ENCODE measurements at regions not wholly inside any gene's neighbourhood (a gene's known extent, or its start where the extent isn't known, plus 50 kb on each side); places are given as distances from the start of the nearest gene placed in this dataset.

DNA sequence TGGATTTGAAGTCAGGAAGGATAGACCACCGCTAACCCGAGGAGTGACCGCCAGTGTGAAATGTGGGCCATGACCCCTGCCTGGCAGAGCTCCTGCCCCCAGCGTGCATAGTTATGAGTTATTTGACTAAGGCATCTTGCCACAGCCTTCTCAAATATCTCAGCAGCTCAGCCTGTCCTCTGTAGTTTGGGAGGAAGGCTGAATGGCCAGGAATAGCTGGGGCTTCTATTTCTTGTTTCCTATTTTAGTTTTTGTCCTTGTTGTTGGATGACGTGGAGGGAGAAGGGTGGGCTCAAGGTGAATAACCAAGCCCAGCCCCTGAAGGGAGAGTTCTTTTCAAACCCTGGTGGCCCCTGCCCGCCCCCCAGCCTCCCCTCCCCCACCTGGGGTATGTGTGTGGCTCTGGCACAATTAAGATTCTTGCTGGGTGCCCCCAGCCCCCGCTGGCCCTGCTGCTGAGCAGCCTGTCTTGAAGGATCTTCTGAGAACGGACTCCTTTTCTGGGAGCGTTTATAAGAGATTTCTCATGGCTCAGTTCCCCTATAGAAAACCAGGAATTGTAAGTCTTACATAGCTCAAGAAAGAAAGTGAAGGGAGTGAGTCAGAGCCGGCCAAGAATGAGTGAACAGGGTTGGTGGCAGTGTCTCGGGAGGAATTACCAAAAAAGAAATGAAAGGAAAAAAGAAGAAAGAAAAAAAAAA lies 157.4 kb downstream of the GLI2 start:
- Histone ChIP-seq H3K27me3 (ENCODE audit: insufficient read depth, poor library complexity, severe bottlenecking) (no peaks in the 10 kb centered on the region), H3K4me3 (ENCODE audit: severe bottlenecking) (no peak overlapping the region), H3K4me1 (ENCODE audit: insufficient read depth, poor library complexity, severe bottlenecking) (no peaks in the 10 kb centered on the region), H3K9me3 (ENCODE audit: severe bottlenecking) (no peaks in the 10 kb centered on the region), H3K36me3 (ENCODE audit: low read depth) (no peaks in the 10 kb centered on the region), H3K27ac (ENCODE audit: poor library complexity, severe bottlenecking) (no peak overlapping the region)
- no peak for DNase-seq (ENCODE audit: low spot score)
- no peak for ATAC-seq (ENCODE audit: low read depth)
- TF ChIP-seq, protein P1, sequence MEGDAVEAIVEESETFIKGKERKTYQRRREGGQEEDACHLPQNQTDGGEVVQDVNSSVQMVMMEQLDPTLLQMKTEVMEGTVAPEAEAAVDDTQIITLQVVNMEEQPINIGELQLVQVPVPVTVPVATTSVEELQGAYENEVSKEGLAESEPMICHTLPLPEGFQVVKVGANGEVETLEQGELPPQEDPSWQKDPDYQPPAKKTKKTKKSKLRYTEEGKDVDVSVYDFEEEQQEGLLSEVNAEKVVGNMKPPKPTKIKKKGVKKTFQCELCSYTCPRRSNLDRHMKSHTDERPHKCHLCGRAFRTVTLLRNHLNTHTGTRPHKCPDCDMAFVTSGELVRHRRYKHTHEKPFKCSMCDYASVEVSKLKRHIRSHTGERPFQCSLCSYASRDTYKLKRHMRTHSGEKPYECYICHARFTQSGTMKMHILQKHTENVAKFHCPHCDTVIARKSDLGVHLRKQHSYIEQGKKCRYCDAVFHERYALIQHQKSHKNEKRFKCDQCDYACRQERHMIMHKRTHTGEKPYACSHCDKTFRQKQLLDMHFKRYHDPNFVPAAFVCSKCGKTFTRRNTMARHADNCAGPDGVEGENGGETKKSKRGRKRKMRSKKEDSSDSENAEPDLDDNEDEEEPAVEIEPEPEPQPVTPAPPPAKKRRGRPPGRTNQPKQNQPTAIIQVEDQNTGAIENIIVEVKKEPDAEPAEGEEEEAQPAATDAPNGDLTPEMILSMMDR (IDR thresholded peaks at IDR 0.05; ENCODE audit: poor library complexity, severe bottlenecking) = no peak

DNA sequence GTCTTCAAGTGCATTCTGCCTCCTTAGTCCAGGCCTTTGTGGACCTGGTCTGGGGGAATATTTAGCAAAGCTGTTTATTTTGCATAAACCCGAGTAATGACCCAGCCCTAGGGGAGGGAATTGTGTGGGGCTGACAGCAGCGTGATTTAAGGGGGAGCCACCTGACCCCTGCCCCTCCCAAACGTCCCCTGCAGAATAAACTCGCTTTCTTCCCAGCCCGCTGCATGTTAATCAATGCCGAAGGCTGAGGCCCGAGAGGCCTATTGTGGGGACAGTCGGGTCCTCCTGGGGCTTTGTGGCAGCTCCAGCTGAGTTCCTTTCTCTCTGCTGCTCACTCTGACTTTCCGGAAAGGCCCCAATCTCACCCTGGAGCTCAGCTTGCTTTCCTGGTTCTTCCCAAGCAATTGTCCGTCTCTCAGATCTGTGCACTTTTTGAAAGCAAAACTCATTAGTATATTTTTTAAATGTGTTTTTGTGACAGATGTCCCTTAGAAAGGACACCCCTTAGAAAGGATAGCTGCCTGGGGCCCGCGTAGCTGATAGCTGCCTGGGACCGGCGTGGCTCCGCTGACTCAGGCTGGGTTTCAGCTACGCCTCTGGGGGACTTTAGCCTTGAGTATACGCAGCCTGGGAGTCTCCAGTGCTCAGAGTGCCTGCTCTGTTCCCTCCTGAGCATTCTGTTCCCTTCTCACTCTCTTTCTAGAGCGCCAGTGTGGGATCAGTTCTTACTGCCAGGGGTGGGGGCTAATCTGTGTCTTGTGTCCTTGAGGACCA lies 158.3 kb downstream of the GLI2 start:
- no peaks in the 10 kb centered on the region for H3K36me3 ChIP-seq (ENCODE audit: low read depth)
- no peak for ATAC-seq (ENCODE audit: low read depth)
- no peaks in the 10 kb centered on the region for H3K4me1 ChIP-seq (ENCODE audit: insufficient read depth, poor library complexity, severe bottlenecking)
- no peak overlapping the region for H3K4me3 ChIP-seq (ENCODE audit: severe bottlenecking)
- H3K9me3 ChIP-seq (ENCODE audit: severe bottlenecking) = no peaks in the 10 kb centered on the region
- TF ChIP-seq, protein P1 (IDR thresholded peaks at IDR 0.05; ENCODE audit: poor library complexity, severe bottlenecking) = no peak
- no peaks in the 10 kb centered on the region for H3K27me3 ChIP-seq (ENCODE audit: insufficient read depth, poor library complexity, severe bottlenecking)
- no peak for DNase-seq (ENCODE audit: low spot score)
- no peak overlapping the region for H3K27ac ChIP-seq (ENCODE audit: poor library complexity, severe bottlenecking)

DNA sequence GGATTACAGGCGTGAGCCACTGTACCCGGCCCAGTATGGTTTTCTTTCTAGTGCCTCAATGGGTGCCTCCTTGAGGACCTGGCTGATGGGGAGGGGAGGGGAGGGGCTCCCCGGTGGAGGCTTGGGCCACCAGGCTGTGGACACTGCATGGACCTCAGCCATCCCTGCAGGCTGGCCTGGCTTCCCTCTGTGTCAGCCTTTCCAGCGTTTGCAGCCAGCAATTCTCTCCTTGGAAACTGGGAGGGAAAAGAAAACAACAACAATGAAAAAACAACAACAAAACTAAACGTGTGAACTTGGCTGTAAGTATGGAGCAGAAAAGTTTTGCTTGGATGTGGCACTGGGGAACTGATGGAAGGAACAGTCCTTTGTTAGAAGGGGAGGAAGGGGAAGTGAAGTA lies 159.3 kb downstream of the GLI2 start:
- H3K27me3 ChIP-seq (ENCODE audit: insufficient read depth, poor library complexity, severe bottlenecking) = no peaks in the 10 kb centered on the region
- H3K4me1 ChIP-seq (ENCODE audit: insufficient read depth, poor library complexity, severe bottlenecking) = no peaks in the 10 kb centered on the region
- no peak overlapping the region for H3K27ac ChIP-seq (ENCODE audit: poor library complexity, severe bottlenecking)
- H3K4me3 ChIP-seq (ENCODE audit: severe bottlenecking) = no peak overlapping the region
- no peak for ATAC-seq (ENCODE audit: low read depth)
- TF ChIP-seq, protein P1 (IDR thresholded peaks at IDR 0.05; ENCODE audit: poor library complexity, severe bottlenecking) = no peak
- H3K9me3 ChIP-seq (ENCODE audit: severe bottlenecking) = no peaks in the 10 kb centered on the region
- DNase-seq (ENCODE audit: low spot score) = no peak
- H3K36me3 ChIP-seq (ENCODE audit: low read depth) = no peaks in the 10 kb centered on the region

DNA sequence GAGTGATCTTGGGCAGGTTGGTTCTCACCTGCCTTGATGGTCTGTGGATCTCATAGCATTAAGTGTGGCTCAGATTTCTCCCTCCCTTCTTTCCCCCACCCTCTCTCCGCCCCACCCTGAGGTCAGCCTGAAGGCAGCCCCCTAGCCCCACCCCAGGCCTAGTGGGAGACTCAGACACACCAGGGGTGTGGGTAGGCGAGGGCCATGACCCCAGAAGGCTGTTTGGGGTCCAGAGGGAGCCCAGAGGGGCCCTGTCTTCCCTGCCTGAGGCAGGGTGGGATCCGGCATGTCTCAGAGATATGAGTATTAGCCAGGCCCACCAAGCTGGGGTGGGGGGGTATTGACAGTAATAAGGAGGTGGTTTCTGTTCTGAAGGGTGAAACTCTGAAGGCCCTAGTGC lies 160.5 kb downstream of the GLI2 start:
- Histone ChIP-seq H3K27ac (ENCODE audit: poor library complexity, severe bottlenecking) (no peak overlapping the region), H3K4me1 (ENCODE audit: insufficient read depth, poor library complexity, severe bottlenecking) (no peaks in the 10 kb centered on the region), H3K27me3 (ENCODE audit: insufficient read depth, poor library complexity, severe bottlenecking) (no peaks in the 10 kb centered on the region), H3K36me3 (ENCODE audit: low read depth) (no peaks in the 10 kb centered on the region), H3K4me3 (ENCODE audit: severe bottlenecking) (no peak overlapping the region), H3K9me3 (ENCODE audit: severe bottlenecking) (no peaks in the 10 kb centered on the region)
- no peak for ATAC-seq (ENCODE audit: low read depth)
- TF ChIP-seq, protein P1 (IDR thresholded peaks at IDR 0.05; ENCODE audit: poor library complexity, severe bottlenecking) = no peak
- no peak for DNase-seq (ENCODE audit: low spot score)

DNA sequence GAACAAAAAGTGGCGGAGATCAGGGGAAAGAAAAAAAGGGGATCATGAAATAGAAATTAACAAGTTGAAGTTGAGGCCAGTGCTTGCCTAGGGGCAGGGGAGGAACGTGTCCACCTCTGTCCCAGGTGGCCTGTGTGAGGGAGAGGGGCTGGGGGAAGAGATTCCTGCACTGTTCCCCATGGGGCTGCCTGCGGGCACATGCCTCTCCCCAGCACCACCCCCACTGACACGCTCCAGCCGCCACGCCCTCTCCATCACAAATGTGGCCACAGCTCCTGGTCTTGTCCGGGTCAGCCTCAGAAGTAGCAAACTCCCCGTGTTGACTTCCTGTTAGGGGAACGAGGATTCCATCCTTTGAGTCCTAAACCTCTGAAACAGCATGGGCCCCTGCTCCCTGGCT lies 161.2 kb downstream of the GLI2 start:
- Histone ChIP-seq H3K4me3 (ENCODE audit: severe bottlenecking) (no peak overlapping the region), H3K27me3 (ENCODE audit: insufficient read depth, poor library complexity, severe bottlenecking) (no peaks in the 10 kb centered on the region), H3K4me1 (ENCODE audit: insufficient read depth, poor library complexity, severe bottlenecking) (no peaks in the 10 kb centered on the region), H3K36me3 (ENCODE audit: low read depth) (no peaks in the 10 kb centered on the region), H3K9me3 (ENCODE audit: severe bottlenecking) (no peaks in the 10 kb centered on the region), H3K27ac (ENCODE audit: poor library complexity, severe bottlenecking) (no peak overlapping the region)
- TF ChIP-seq, protein P1 (IDR thresholded peaks at IDR 0.05; ENCODE audit: poor library complexity, severe bottlenecking) = no peak
- ATAC-seq (ENCODE audit: low read depth) (no peak), DNase-seq (ENCODE audit: low spot score) (no peak)

Data from RWPE2 (cell line).